ENCODE measurements at regions not wholly inside any gene's neighbourhood (a gene's known extent, or its start where the extent isn't known, plus 50 kb on each side); places are given as distances from the start of the nearest gene placed in this dataset.

GRCh38 chr1:234725177-234726132, 115.5 kb upstream of the IRF2BP2 start:
- H3K27ac ChIP-seq = peak overlapping the region; percentile 99
- no peak for TF ChIP-seq CTCF (IDR thresholded peaks at IDR 0.05)
- intact Hi-C loops (cut with DNase I) = no loop called here
- no peaks in the 10 kb centered on the region for H3K27me3 ChIP-seq (ENCODE audit: low read depth)
- no peaks in the 10 kb centered on the region for H3K36me3 ChIP-seq
- peak overlapping the region; percentile 34 for H3K4me3 ChIP-seq
- peaks cover 79% of the 10 kb centered on the region for H3K4me1 ChIP-seq
- H3K9me3 ChIP-seq = no peaks in the 10 kb centered on the region
- no peak for DNase-seq
- ATAC-seq = peak in 1 of 2 donors; percentile 4

- Histone ChIP-seq H3K27ac (peak overlapping the region; percentile 99), H3K36me3 (no peaks in the 10 kb centered on the region), H3K4me3 (peak overlapping the region; percentile 34), H3K4me1 (peaks cover 86% of the 10 kb centered on the region), H3K9me3 (no peaks in the 10 kb centered on the region), H3K27me3 (ENCODE audit: low read depth) (no peaks in the 10 kb centered on the region)
- TF ChIP-seq CTCF (IDR thresholded peaks at IDR 0.05) = no peak
- peak; percentile 78 for DNase-seq
- intact Hi-C loops (cut with DNase I) = loop anchor here (5.0 kb wide), 2 partner anchors 112 to 227 kb away; partner anchors contain the start of gene IRF2BP2
- peak; percentile 71 to 73 for ATAC-seq
Measured at GRCh38 chr1:234724516-234725176, 114.7 kb upstream of the IRF2BP2 start.

GRCh38 chr1:234722904-234723720, 113.1 kb upstream of the IRF2BP2 start:
- Histone ChIP-seq H3K4me1 (peaks cover 97% of the 10 kb centered on the region), H3K36me3 (no peaks in the 10 kb centered on the region), H3K27ac (peak overlapping the region; percentile 99), H3K27me3 (ENCODE audit: low read depth) (no peaks in the 10 kb centered on the region), H3K9me3 (no peaks in the 10 kb centered on the region), H3K4me3 (peak overlapping the region; percentile 10)
- peak; percentile 39 to 52 for ATAC-seq
- TF ChIP-seq CTCF (IDR thresholded peaks at IDR 0.05) = no peak
- intact Hi-C loops (cut with DNase I) = loop anchor here (5.0 kb wide), 2 partner anchors 111 to 226 kb away; partner anchors contain the start of gene IRF2BP2
- DNase-seq = no peak

- Histone ChIP-seq H3K4me3 (no peak overlapping the region), H3K4me1 (peaks cover 96% of the 10 kb centered on the region), H3K9me3 (no peaks in the 10 kb centered on the region), H3K27ac (peak overlapping the region; percentile 99), H3K27me3 (ENCODE audit: low read depth) (no peaks in the 10 kb centered on the region), H3K36me3 (no peaks in the 10 kb centered on the region)
- DNase-seq (no peak), ATAC-seq (no peak)
- TF ChIP-seq CTCF (IDR thresholded peaks at IDR 0.05) = no peak
- intact Hi-C loops (cut with DNase I) = loop anchor here (5.0 kb wide), 2 partner anchors 110 to 225 kb away; partner anchors contain the start of gene IRF2BP2
Measured at GRCh38 chr1:234722270-234722704, 112.3 kb upstream of the IRF2BP2 start.
